GM12891 (cell line): ENCODE measurements at regions not wholly inside any gene's neighbourhood (a gene's known extent, or its start where the extent isn't known, plus 50 kb on each side); places are given as distances from the start of the nearest gene placed in this dataset.

Source experiments
- POLR2A ChIP-seq: IDR thresholded peaks from 2 replicates; pipeline ENCODE4 v1.6.1; 2011; ENCODE audit warnings: low read depth, low read length, control low read depth
- POLR2AphosphoS5 ChIP-seq: IDR thresholded peaks from 2 replicates; pipeline ENCODE4 v1.6.1; 2011; ENCODE audit warnings: low read depth, low read length, control low read depth
- POU2F2 ChIP-seq: IDR thresholded peaks from 2 replicates; pipeline ENCODE4 v1.6.1; 2011; ENCODE audit warnings: low read depth, mild to moderate bottlenecking, control low read depth, low read length, moderate library complexity

DNA sequence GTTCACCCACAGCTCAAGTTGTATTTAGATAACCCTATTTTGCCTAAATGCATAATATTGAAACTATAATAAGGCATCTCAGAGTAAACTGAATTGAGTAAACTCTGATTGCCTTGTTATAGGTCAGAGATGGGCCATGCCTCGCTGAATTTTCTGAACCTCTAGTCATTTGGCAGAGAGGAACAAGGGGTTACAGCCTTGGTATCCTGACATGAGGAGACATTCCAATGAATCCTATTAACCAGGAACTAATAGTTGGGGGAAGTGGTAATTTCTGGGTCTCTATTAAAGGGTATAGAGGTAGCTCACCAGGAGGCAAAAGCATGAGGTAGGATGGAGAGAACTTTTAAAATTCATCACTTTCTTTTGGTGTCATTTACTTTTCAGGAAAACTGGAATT lies 227.4 kb upstream of the CHST9 start:
- TF ChIP-seq POLR2A (no peak), POU2F2 (no peak), POLR2AphosphoS5 (no peak)
